Tibial artery (tissue), 4 donors: ENCODE measurements at regions not wholly inside any gene's neighbourhood (a gene's known extent, or its start where the extent isn't known, plus 50 kb on each side); places are given as distances from the start of the nearest gene placed in this dataset.

ENCODE experiments used
- DNase-seq, 2 donors: peaks; one replicate each; pipeline ENCODE4 v3.0.0-alpha.2; 2019
- H3K27ac ChIP-seq, 2 donors: fragments of 200-600 bp; sonication (generic) in 1 of 2; 1 replicate in 1 of 2; 2 replicates in 1 of 2; pipeline ENCODE4 v1.5.1; 2018 to 2019; ENCODE audit warnings: mild to moderate bottlenecking in 1 of 2
- H3K27me3 ChIP-seq, 2 donors: fragments of 200-600 bp; sonication (generic) in 1 of 2; one replicate each; pipeline versions ENCODE4 v1.5.1 to v1.6.0; 2016 to 2019
- H3K36me3 ChIP-seq, 3 donors: fragments of 200-600 bp; sonication (generic) in 2 of 3; one replicate each; pipeline ENCODE4 v1.5.1; 2016 to 2019; ENCODE audit warnings: mild to moderate bottlenecking in 2 of 3
- H3K4me1 ChIP-seq, 4 donors: fragments of 200-600 bp; sonication (generic) in 2 of 4; 1 replicate in 3 of 4; 2 replicates in 1 of 4; pipeline ENCODE4 v1.5.1; 2016 to 2019
- H3K4me3 ChIP-seq, 2 donors: fragments of 200-600 bp; sonication (generic) in 1 of 2; 1 replicate in 1 of 2; 2 replicates in 1 of 2; pipeline ENCODE4 v1.5.1; 2018 to 2019; ENCODE audit warnings: mild to moderate bottlenecking in 2 of 2
- H3K9me3 ChIP-seq, 3 donors: fragments of 200-600 bp; sonication (generic) in 1 of 3; one replicate each; pipeline ENCODE4 v1.5.1; 2016 to 2019
- CTCF ChIP-seq, 2 experiments: fragments of 200-600 bp in 1 of 2; fragments of 450-650 bp in 1 of 2; IDR thresholded peaks; one replicate each; pipeline ENCODE4 v1.5.1; 2017 to 2019; ENCODE audit warnings: antibody characterized with exemption in 2 of 2, mild to moderate bottlenecking in 1 of 2, moderate library complexity in 1 of 2
- intact Hi-C: fragments of 100-400 bp; cut with DNase I; formaldehyde crosslinking; loops from one replicate; pipeline ENCODE4 v1.15.0; 2023; ENCODE audit warnings: low total_unique reads

- intact Hi-C loops, result no loop called here
- H3K36me3 ChIP-seq, result no peaks in the 10 kb centered on the region
- no peaks in the 10 kb centered on the region for H3K4me1 ChIP-seq
- no peak for TF ChIP-seq CTCF (IDR thresholded peaks at IDR 0.05)
- DNase-seq, result no peak
- no peak overlapping the region for H3K4me3 ChIP-seq
- no peaks in the 10 kb centered on the region for H3K27me3 ChIP-seq
- no peak overlapping the region for H3K27ac ChIP-seq
- H3K9me3 ChIP-seq, result no peaks in the 10 kb centered on the region
Observed at GRCh38 chr6:105539911-105540310, 137.0 kb upstream of the PREP start.

GRCh38 chr6:105537981-105538578 is 135.2 kb upstream of the PREP start:
- Histone ChIP-seq H3K27me3 (no peaks in the 10 kb centered on the region), H3K27ac (no peak overlapping the region), H3K4me1 (no peaks in the 10 kb centered on the region), H3K9me3 (no peaks in the 10 kb centered on the region), H3K36me3 (no peaks in the 10 kb centered on the region), H3K4me3 (no peak overlapping the region)
- no peak for TF ChIP-seq CTCF (IDR thresholded peaks at IDR 0.05)
- intact Hi-C loops, result no loop called here
- DNase-seq, result no peak

- no peaks in the 10 kb centered on the region for H3K27me3 ChIP-seq
- H3K4me3 ChIP-seq, result no peak overlapping the region
- H3K36me3 ChIP-seq, result no peaks in the 10 kb centered on the region
- intact Hi-C loops, result no loop called here
- no peaks in the 10 kb centered on the region for H3K4me1 ChIP-seq
- TF ChIP-seq CTCF (IDR thresholded peaks at IDR 0.05), result no peak
- no peaks in the 10 kb centered on the region for H3K9me3 ChIP-seq
- no peak for DNase-seq
- H3K27ac ChIP-seq, result no peak overlapping the region
Observed at GRCh38 chr6:105536961-105537360, 134.1 kb upstream of the PREP start.

- Histone ChIP-seq H3K27me3 (no peaks in the 10 kb centered on the region), H3K27ac (no peak overlapping the region), H3K4me3 (no peak overlapping the region), H3K36me3 (no peaks in the 10 kb centered on the region), H3K4me1 (no peaks in the 10 kb centered on the region), H3K9me3 (no peaks in the 10 kb centered on the region)
- DNase-seq, result no peak
- intact Hi-C loops, result no loop called here
- TF ChIP-seq CTCF (IDR thresholded peaks at IDR 0.05), result no peak
Observed at GRCh38 chr6:105533301-105533700, 130.4 kb upstream of the PREP start.

- Histone ChIP-seq H3K27ac (no peak overlapping the region), H3K9me3 (peaks cover 0 to 5% (median 0%) of the 10 kb centered on the region in 3 donors), H3K36me3 (no peaks in the 10 kb centered on the region), H3K4me3 (no peak overlapping the region), H3K4me1 (no peaks in the 10 kb centered on the region), H3K27me3 (no peaks in the 10 kb centered on the region)
- DNase-seq, result no peak
- no peak for TF ChIP-seq CTCF (IDR thresholded peaks at IDR 0.05)
- intact Hi-C loops, result no loop called here
Observed at GRCh38 chr6:105526225-105526872, 123.5 kb upstream of the PREP start.
